ENCODE measurements at regions not wholly inside any gene's neighbourhood (a gene's known extent, or its start where the extent isn't known, plus 50 kb on each side); places are given as distances from the start of the nearest gene placed in this dataset.

GRCh38 chr11:104338186-104338585 lies 174.2 kb upstream of the PDGFD start:
- no peak for DNase-seq (ENCODE audit: low read depth)

- no peak for DNase-seq (ENCODE audit: low read depth)
These were observed 173.3 kb upstream of the PDGFD start for GRCh38 chr11:104337273-104337672.

DNA sequence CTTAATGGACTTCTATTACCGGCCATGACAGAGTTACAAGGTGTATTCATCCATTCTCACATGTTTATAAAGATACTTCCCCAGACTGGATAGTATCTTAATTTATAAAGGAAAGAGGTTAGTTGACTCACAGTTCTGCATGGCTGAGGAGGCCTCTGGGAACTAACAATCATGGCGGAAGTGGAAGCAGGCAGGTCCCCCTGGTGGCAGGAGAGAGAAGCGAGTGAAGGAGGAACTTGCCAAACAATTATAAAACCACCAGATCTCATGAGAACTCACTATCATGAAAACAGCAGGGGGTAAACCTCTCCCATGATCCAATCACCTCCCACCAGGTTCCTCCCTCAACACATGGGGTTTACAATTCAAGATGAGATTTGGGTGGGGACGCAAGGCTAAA lies 170.0 kb upstream of the PDGFD start:
- DNase-seq (ENCODE audit: low read depth): no peak

DNA sequence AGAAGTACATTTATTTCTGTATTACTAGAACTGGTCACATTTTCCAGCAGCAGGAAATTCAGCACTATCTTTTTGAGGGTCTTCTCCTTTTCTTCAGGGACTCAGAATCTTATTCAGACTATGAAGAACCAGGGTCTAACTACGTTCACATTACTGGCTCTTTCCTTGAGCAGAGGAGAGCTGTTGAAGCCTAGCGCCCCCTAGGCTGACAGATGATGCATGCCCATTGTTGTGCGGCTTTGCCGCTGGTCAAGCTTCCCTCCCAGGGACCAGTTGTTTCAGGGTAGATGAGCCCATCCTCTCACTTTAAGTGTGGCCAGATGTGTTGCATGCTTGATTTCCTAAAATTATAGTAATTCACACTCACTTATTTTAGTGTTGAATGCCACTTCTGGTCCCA lies 168.2 kb upstream of the PDGFD start:
- no peak for DNase-seq (ENCODE audit: low read depth)

DNA sequence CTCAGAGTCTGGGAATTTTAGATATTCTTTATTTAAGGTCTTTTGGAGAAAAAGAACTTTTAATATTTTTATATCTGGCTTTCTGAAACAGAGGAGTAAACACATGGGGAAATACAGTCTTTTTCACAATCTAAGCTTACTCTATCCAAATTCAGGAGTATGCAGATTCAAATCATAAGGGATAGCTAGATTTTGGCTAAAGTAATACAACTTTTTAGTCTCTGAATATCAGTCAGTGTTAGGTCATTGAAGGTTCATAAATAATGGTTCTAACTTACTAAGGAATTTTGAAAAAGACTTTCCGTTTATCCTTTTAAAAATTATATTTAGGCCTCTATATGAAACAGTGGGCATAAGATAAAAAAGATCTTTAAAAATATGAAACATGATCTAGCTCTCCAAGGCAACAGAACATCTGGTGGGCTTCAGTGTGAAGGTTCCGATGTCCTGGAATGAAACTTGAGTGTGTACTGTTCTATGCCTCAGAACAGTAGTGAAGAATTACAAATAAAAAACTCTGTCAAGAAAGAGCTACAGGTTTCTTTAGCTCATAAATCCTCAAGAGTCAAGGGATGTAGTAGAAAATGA lies 165.2 kb upstream of the PDGFD start:
- DNase-seq (ENCODE audit: low read depth): no peak

DNA sequence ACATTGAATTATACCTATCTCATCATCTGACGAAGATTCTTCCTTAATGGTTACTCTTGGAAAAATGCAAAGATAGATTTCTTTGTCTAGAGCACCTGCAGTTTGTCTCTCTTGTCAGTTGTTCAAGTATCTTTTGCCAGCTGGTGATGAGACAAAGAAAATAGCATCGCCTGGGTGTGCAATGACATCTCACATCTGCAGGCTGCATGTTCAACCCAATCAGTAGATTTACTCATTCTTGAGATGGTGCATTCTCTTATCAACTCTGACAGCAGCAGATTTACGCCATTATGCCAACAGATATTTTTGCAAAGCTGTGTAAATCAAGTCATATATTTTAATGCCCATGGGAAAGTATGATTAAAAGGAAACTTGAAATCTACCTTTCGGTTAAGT lies 164.6 kb upstream of the PDGFD start:
- no peak for DNase-seq (ENCODE audit: low read depth)

- DNase-seq (ENCODE audit: low read depth): no peak
These were observed 164.0 kb upstream of the PDGFD start for GRCh38 chr11:104327861-104328511.

GRCh38 chr11:104325093-104325492 lies 161.1 kb upstream of the PDGFD start:
- DNase-seq (ENCODE audit: low read depth): no peak

DNA sequence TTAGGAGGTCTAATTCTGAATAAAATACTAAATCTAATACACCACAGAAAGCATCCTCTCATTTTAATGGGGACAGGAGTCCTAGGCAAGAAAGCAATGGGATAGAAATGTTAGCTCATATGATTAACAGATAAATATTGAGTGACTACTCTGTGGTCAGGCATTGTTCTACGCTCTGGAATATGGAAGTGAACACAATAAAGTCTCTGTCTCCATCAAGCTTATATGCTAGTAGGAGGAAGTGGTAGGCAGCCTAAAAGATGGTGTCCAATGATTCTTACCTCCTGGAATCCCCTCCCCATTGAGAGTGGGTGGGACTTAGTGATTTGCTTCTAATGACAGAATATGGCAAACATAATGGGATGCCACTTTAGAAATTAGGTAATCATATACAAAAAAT lies 160.3 kb upstream of the PDGFD start:
- no peak for DNase-seq (ENCODE audit: low read depth)

- DNase-seq (ENCODE audit: low read depth): no peak
These were observed 159.9 kb upstream of the PDGFD start for GRCh38 chr11:104323841-104324240.

GRCh38 chr11:104322696-104323095 lies 158.7 kb upstream of the PDGFD start:
- no peak for DNase-seq (ENCODE audit: low read depth)

DNA sequence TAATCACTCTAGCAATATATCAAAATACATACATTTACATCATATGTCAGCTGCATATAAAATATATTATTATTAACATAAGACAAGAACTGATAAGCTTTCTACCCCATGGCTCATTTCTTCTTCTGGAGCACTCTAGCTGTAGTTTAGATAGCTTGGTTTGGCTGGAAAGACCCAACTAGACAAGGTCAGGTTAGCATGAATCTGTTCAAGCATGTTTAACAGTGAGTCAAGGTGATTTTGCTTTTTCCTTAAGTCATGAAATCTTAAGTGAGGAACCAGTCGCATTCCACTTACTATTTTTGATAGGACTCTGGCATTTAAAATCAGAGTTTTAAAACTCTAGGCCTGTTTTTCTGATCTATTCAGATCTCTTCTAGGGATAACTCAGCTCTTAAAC lies 157.0 kb upstream of the PDGFD start:
- DNase-seq (ENCODE audit: low read depth): no peak

GRCh38 chr11:104320097-104320496 lies 156.2 kb upstream of the PDGFD start:
- no peak for DNase-seq (ENCODE audit: low read depth)

DNA sequence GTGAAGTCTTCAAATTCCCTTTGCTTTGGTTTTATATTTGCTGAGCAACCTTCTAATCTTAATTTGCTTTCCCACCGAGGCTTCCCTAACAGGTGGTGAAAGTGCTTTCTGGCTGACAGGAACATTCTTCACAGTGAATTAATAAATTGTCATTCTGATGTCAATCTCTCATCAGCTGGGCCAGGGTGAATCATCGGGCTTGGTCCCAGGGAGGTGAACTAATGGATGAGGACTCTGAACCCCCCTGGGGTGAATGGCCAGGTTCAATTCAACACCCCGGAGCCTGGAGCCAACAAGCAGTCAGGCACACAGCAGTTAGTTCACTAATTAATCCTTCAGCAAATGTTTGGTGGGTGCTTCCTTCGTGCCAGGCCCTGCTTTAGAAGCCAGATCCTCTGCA lies 155.4 kb upstream of the PDGFD start:
- no peak for DNase-seq (ENCODE audit: low read depth)

- DNase-seq (ENCODE audit: low read depth): no peak
These were observed 143.0 kb upstream of the PDGFD start for GRCh38 chr11:104306862-104307474.

GRCh38 chr11:104301776-104302175 lies 137.8 kb upstream of the PDGFD start:
- DNase-seq (ENCODE audit: low read depth): no peak

- no peak for DNase-seq (ENCODE audit: low read depth)
These were observed 127.7 kb upstream of the PDGFD start for GRCh38 chr11:104291646-104292045.

GRCh38 chr11:104286129-104286528 lies 122.2 kb upstream of the PDGFD start:
- DNase-seq (ENCODE audit: low read depth): no peak

DNA sequence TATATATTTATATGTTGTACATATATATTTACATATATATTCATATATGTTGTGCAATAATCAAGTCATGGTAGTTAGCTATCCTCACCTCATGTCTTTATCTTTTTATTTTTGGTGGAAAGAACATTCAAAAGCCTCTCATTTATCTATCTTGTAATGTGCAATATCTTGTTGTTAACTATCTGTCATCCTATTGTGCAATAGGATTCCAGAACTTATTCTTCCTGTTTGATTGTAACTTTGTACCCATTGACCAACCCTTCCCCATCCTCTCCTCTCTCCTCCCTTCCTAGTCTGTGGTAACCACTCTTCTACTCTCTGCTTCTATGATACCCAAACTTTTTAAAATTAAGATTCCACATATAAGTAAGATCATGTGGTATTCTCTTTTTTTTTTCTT lies 115.6 kb upstream of the PDGFD start:
- no peak for DNase-seq (ENCODE audit: low read depth)

- no peak for DNase-seq (ENCODE audit: low read depth)
These were observed 112.0 kb upstream of the PDGFD start for GRCh38 chr11:104275992-104276391.

DNA sequence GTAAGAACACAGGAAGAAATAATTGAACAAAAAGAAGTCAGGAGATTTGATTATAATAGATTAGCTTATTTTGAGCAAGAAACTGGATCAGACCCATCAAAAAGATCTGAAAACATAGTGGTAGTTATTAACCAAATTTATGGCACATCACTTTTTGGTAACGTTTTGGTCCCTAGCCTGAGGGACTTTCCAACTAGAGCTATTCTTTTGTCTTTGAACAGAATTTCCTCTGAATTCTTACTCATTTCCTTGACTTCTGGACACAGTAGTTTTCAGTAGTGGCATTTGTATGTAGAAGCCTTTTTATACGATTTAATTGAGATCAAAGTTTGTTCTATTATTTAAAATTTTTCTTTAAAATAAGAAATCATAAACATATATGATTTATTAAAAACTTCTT lies 96.5 kb upstream of the PDGFD start:
- no peak for DNase-seq (ENCODE audit: low read depth)

- DNase-seq (ENCODE audit: low read depth): no peak
These were observed 95.2 kb upstream of the PDGFD start for GRCh38 chr11:104259121-104259610.

DNA sequence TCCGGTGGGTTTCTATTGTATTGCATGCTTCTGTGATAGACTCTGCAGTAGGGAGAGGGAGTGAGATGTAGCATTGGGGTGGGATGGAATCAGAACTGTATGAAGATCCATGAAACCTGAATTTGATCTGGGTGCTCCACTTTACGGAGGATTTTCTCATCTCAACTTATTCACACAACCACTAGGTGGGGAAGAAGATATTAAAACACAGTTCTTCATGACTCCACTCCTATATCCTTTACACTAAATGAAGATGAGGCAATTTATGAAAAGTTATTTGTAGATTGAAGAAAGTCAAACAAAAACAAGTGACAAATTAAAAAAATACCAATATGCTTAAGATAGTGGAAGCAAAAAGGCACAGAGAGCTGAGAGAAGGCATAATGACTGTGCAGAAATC lies 92.6 kb upstream of the PDGFD start:
- no peak for DNase-seq (ENCODE audit: low read depth)

DNA sequence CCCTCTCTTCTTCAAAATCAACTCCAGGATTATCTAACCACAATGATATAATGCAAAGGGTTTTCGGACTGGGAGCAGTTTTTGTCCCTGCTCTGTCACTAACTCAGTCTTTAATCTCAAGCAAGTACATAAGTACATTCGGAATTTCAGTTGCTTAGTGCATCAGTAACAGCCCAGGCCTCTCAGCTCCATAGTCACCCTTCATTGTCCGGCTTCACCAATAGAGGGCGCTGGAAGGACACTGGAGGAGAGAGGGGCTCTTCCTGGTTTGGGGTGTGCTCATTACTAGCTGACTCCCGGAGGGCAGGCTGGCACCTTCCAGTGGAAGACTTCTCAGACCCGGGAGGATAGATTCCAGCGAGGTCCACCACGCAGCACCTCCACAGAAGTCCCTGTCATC lies 90.4 kb upstream of the PDGFD start:
- DNase-seq (ENCODE audit: low read depth): no peak

Measured in T-helper 22 cell (primary cell).